ENCODE measurements at regions not wholly inside any gene's neighbourhood (a gene's known extent, or its start where the extent isn't known, plus 50 kb on each side); places are given as distances from the start of the nearest gene placed in this dataset.

- TF ChIP-seq, protein P1, sequence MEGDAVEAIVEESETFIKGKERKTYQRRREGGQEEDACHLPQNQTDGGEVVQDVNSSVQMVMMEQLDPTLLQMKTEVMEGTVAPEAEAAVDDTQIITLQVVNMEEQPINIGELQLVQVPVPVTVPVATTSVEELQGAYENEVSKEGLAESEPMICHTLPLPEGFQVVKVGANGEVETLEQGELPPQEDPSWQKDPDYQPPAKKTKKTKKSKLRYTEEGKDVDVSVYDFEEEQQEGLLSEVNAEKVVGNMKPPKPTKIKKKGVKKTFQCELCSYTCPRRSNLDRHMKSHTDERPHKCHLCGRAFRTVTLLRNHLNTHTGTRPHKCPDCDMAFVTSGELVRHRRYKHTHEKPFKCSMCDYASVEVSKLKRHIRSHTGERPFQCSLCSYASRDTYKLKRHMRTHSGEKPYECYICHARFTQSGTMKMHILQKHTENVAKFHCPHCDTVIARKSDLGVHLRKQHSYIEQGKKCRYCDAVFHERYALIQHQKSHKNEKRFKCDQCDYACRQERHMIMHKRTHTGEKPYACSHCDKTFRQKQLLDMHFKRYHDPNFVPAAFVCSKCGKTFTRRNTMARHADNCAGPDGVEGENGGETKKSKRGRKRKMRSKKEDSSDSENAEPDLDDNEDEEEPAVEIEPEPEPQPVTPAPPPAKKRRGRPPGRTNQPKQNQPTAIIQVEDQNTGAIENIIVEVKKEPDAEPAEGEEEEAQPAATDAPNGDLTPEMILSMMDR (IDR thresholded peaks at IDR 0.05): no peak
- no peak for TF ChIP-seq POLR2A (IDR thresholded peaks at IDR 0.05)
Measured at GRCh38 chr1:39115271-39116110, 89.0 kb upstream of the MACF1 start.
